Tibial artery (tissue), 4 donors: ENCODE measurements at regions not wholly inside any gene's neighbourhood (a gene's known extent, or its start where the extent isn't known, plus 50 kb on each side); places are given as distances from the start of the nearest gene placed in this dataset.
"Not testable (repeated sequence)": the region's sequence is repeated elsewhere in the genome, so short reads cannot be mapped to it uniquely, and the experiment has no call there.

Experiments
- DNase-seq, 2 donors: peaks; one replicate each; pipeline ENCODE4 v3.0.0-alpha.2; 2019
- H3K27ac ChIP-seq, 2 donors: fragments of 200-600 bp; sonication (generic) in 1 of 2; 1 replicate in 1 of 2; 2 replicates in 1 of 2; pipeline ENCODE4 v1.5.1; 2018 to 2019; ENCODE audit warnings: mild to moderate bottlenecking in 1 of 2
- H3K27me3 ChIP-seq, 2 donors: fragments of 200-600 bp; sonication (generic) in 1 of 2; one replicate each; pipeline versions ENCODE4 v1.5.1 to v1.6.0; 2016 to 2019
- H3K36me3 ChIP-seq, 3 donors: fragments of 200-600 bp; sonication (generic) in 2 of 3; one replicate each; pipeline ENCODE4 v1.5.1; 2016 to 2019; ENCODE audit warnings: mild to moderate bottlenecking in 2 of 3
- H3K4me1 ChIP-seq, 4 donors: fragments of 200-600 bp; sonication (generic) in 2 of 4; 1 replicate in 3 of 4; 2 replicates in 1 of 4; pipeline ENCODE4 v1.5.1; 2016 to 2019
- H3K4me3 ChIP-seq, 2 donors: fragments of 200-600 bp; sonication (generic) in 1 of 2; 1 replicate in 1 of 2; 2 replicates in 1 of 2; pipeline ENCODE4 v1.5.1; 2018 to 2019; ENCODE audit warnings: mild to moderate bottlenecking in 2 of 2
- H3K9me3 ChIP-seq, 3 donors: fragments of 200-600 bp; sonication (generic) in 1 of 3; one replicate each; pipeline ENCODE4 v1.5.1; 2016 to 2019
- intact Hi-C: fragments of 100-400 bp; cut with DNase I; formaldehyde crosslinking; loops from one replicate; pipeline ENCODE4 v1.15.0; 2023; ENCODE audit warnings: low total_unique reads
- TF ChIP-seq, protein P1 (sequence below), 2 experiments: fragments of 200-600 bp in 1 of 2; fragments of 450-650 bp in 1 of 2; IDR thresholded peaks; one replicate each; pipeline ENCODE4 v1.5.1; 2017 to 2019; ENCODE audit warnings: antibody characterized with exemption in 2 of 2, mild to moderate bottlenecking in 1 of 2, moderate library complexity in 1 of 2

GRCh38 chr4:163726641-163727040, 232.2 kb downstream of the TMA16 start:
- DNase-seq: no peak
- Histone ChIP-seq H3K9me3 (peaks cover 0 to 8% (median 0%) of the 10 kb centered on the region in 3 donors), H3K36me3 (no peaks in the 10 kb centered on the region), H3K4me1 (no peaks in the 10 kb centered on the region), H3K4me3 (no peak overlapping the region), H3K27ac (no peak overlapping the region), H3K27me3 (no peaks in the 10 kb centered on the region)
- intact Hi-C loops: no loop called here
- TF ChIP-seq, protein P1, sequence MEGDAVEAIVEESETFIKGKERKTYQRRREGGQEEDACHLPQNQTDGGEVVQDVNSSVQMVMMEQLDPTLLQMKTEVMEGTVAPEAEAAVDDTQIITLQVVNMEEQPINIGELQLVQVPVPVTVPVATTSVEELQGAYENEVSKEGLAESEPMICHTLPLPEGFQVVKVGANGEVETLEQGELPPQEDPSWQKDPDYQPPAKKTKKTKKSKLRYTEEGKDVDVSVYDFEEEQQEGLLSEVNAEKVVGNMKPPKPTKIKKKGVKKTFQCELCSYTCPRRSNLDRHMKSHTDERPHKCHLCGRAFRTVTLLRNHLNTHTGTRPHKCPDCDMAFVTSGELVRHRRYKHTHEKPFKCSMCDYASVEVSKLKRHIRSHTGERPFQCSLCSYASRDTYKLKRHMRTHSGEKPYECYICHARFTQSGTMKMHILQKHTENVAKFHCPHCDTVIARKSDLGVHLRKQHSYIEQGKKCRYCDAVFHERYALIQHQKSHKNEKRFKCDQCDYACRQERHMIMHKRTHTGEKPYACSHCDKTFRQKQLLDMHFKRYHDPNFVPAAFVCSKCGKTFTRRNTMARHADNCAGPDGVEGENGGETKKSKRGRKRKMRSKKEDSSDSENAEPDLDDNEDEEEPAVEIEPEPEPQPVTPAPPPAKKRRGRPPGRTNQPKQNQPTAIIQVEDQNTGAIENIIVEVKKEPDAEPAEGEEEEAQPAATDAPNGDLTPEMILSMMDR (IDR thresholded peaks at IDR 0.05): no peak

- TF ChIP-seq, protein P1 (IDR thresholded peaks at IDR 0.05): no peak
- no peak for DNase-seq
- H3K9me3 ChIP-seq: peaks cover 0 to 5% (median 4%) of the 10 kb centered on the region in 3 donors
- no peaks in the 10 kb centered on the region for H3K4me1 ChIP-seq
- no peak overlapping the region for H3K4me3 ChIP-seq
- H3K27me3 ChIP-seq: no peaks in the 10 kb centered on the region
- H3K36me3 ChIP-seq: no peaks in the 10 kb centered on the region
- intact Hi-C loops: no loop called here
- H3K27ac ChIP-seq: no peak overlapping the region
Measured at GRCh38 chr4:163731071-163731470, 236.6 kb downstream of the TMA16 start.

- Histone ChIP-seq H3K9me3 (peaks cover 0 to 5% (median 4%) of the 10 kb centered on the region in 3 donors), H3K27me3 (no peaks in the 10 kb centered on the region), H3K27ac (no peak overlapping the region), H3K4me3 (no peak overlapping the region), H3K36me3 (no peaks in the 10 kb centered on the region), H3K4me1 (no peaks in the 10 kb centered on the region)
- intact Hi-C loops: no loop called here
- no peak for DNase-seq
- TF ChIP-seq, protein P1 (IDR thresholded peaks at IDR 0.05): no peak
Measured at GRCh38 chr4:163732473-163732872, 238.0 kb downstream of the TMA16 start.

DNA sequence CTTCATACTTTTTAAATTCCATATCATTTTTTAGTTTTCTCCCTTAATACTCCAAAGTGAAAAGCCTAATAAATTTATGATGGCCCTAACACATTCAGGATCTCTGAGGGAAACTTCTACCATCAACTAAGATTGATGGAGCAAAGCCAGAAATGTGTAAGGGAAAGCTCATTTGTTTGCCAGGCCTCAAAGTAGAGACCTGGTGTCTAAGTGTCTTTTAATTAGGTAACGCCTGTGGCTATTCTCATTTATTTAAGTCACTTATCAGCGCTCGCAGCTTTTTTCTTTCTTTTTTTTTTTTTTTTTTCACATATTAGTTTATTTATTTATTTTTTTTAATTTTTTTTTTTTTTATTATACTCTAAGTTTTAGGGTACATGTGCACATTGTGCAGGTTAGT, 242.4 kb downstream of the TMA16 start:
- Histone ChIP-seq H3K4me3 (no peak overlapping the region), H3K27ac (no peak overlapping the region), H3K9me3 (peaks cover 0 to 4% (median 0%) of the 10 kb centered on the region in 3 donors), H3K36me3 (no peaks in the 10 kb centered on the region), H3K27me3 (no peaks in the 10 kb centered on the region), H3K4me1 (no peaks in the 10 kb centered on the region)
- DNase-seq: no peak
- TF ChIP-seq, protein P1 (IDR thresholded peaks at IDR 0.05): no peak
- intact Hi-C loops: no loop called here

- H3K36me3 ChIP-seq, H3K27ac ChIP-seq, H3K9me3 ChIP-seq, H3K27me3 ChIP-seq, intact Hi-C loops, DNase-seq, H3K4me3 ChIP-seq, H3K4me1 ChIP-seq: not testable (repeated sequence)
Measured at GRCh38 chr4:163737846-163738245, 243.4 kb downstream of the TMA16 start.

- intact Hi-C loops: no loop called here
- H3K27me3 ChIP-seq: no peaks in the 10 kb centered on the region
- no peak for DNase-seq
- H3K4me1 ChIP-seq: no peaks in the 10 kb centered on the region
- TF ChIP-seq, protein P1 (IDR thresholded peaks at IDR 0.05): no peak
- no peak overlapping the region for H3K4me3 ChIP-seq
- no peaks in the 10 kb centered on the region for H3K36me3 ChIP-seq
- H3K9me3 ChIP-seq: no peaks in the 10 kb centered on the region
- H3K27ac ChIP-seq: no peak overlapping the region
Measured at GRCh38 chr4:163738521-163738920, 244.0 kb downstream of the TMA16 start.
